HG03378 (cell line): ENCODE measurements at regions not wholly inside any gene's neighbourhood (a gene's known extent, or its start where the extent isn't known, plus 50 kb on each side); places are given as distances from the start of the nearest gene placed in this dataset.
"Not testable (repeated sequence)": the region's sequence is repeated elsewhere in the genome, so short reads cannot be mapped to it uniquely, and the experiment has no call there.

ENCODE experiments used
- ATAC-seq: cut with Tn5 transposase; IDR thresholded peaks from one replicate; pipeline ENCODE4 v1.9.1; 2021; ENCODE audit warnings: mild to moderate bottlenecking, moderate library complexity; ENCODE audit not compliant: unreplicated experiment

DNA sequence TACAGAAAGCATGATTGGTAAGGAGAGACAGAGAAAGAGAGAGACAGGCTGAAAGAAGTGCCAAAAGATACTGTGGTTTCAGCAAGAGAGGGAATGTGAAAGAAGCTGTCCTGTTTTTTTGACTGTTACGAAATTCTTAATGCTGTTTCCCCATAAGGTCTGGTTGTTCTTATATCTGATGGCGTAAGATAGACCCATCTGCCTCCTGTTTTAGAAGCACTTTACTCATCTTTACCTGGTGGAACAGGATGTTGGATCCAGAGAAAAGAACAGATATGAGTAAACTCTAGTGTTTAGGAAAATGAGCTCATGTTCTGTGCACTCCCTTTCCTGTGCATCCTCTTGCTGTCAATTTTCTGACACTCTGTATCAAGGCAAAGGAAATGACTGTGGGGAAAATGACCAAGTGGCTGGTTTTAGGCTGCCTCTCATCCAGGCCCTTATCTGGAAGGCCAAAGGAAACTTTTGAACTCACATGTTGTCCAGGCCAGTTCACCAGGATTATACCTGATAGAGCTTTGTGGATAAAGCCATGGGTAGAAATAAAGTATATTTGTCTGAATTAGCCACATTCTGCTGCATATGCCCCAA is 311.7 kb upstream of the HTR2C start:
- no peak for ATAC-seq

DNA sequence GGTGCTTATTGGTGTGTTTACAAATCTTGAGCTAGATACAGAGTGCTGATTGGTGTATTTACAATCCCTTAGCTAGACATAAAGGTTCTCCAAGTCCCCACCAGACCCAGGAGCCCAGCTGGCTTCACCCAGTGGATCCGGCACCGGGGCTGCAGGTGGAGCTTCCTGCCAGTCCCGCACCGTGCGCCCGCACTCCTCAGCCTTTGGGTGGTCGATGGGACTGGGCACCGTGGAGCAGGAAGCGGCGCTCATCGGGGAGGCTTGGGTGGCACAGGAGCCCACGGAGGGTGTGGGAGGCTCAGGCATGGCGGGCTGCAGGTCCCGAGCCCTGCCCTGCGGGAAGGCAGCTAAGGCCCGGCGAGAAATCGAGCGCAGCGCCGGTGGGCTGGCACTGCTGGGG is 313.5 kb upstream of the HTR2C start:
- ATAC-seq, result not testable (repeated sequence)

DNA sequence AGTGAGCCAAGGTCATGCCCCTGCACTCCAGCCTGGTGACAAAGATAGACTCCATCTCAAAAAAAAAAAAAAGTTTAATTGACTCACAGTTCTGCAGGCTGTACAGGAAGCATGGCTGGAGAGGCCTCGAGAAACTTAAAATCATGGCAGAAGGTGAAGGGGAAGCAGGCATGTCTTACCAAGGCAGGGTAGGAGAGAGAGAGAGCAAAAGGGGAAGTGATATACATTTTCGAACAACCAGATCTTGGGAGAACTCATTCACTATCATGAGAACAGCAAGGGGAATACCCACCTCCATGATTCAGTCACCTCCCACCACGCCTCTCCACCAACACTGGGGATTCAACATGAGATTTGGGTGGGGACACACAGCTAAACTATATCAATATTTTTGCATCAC is 315.2 kb upstream of the HTR2C start:
- no peak for ATAC-seq

DNA sequence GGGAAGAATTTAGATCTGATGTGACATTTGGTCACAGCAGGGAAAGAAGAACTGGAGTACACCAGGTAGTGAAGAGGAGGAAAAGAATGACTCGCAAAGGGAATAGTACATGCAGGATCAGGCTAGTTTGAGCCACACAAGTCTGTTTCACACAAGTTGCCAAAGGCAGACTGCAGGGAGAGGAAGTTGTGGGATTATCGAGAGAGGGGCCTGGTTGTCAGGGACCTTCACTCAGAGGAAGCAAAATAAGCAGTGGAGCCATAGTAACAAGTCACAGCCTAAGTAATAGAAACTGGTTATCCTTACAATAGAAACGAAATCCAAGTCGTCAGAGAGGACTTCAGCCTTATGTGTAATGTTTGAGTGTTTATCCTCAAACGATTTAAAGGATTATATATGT is 316.7 kb upstream of the HTR2C start:
- no peak for ATAC-seq

- no peak for ATAC-seq
Measured at GRCh38 chrX:114252186-114252585, 331.7 kb upstream of the HTR2C start.

- no peak for ATAC-seq
Measured at GRCh38 chrX:114251575-114251974, 332.3 kb upstream of the HTR2C start.

- ATAC-seq, result no peak
Measured at GRCh38 chrX:114221445-114221844, 362.4 kb upstream of the HTR2C start.

- ATAC-seq, result no peak
Measured at GRCh38 chrX:114210879-114211278, 373.0 kb upstream of the HTR2C start.

GRCh38 chrX:114201622-114202021 is 382.3 kb upstream of the HTR2C start:
- no peak for ATAC-seq

- ATAC-seq, result no peak
Measured at GRCh38 chrX:114181195-114181594, 402.7 kb upstream of the HTR2C start.

DNA sequence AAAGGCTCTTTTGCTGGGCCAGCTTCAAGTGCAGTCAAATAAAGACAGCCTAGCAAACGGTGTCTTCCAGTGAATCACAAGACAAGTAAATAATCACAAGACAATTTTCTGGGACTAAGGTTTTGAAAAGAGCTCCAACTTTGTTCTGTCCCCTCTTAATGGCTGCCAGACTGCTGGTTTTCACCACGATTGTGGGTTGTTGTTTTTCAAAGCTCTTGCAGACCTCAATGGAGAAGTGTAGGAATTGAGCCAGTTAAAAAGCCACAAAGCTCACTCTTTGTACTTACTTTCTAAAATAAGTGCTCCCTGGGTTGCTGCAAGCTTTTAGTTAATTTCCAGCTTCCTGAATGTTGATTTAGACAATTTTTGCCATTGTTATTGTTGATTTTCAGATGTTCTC is 405.8 kb upstream of the HTR2C start:
- no peak for ATAC-seq

- ATAC-seq, result not testable (repeated sequence)
Measured at GRCh38 chrX:114167276-114167675, 416.6 kb upstream of the HTR2C start.

GRCh38 chrX:114166601-114167000 is 417.3 kb upstream of the HTR2C start:
- ATAC-seq, result no peak

DNA sequence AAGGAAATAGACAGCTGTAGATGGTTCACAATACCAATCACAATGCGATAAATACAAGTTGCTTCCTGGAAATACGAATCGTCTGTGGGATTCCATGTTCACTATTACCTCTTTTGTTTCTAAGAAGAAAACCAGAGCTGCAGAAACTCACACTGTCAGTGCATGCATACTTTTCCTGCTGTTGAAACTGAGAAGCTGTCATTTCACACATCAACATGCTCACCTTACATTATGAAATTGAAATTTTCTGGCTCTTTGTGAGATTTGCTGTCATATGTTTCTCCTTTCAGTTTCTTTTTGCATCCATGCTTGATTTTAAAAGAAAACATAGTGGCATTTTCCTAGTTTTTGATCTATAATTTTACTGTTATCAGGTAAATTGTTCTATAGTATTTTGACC is 418.3 kb upstream of the HTR2C start:
- ATAC-seq, result no peak

- ATAC-seq, result no peak
Measured at GRCh38 chrX:114162068-114162735, 421.7 kb upstream of the HTR2C start.

DNA sequence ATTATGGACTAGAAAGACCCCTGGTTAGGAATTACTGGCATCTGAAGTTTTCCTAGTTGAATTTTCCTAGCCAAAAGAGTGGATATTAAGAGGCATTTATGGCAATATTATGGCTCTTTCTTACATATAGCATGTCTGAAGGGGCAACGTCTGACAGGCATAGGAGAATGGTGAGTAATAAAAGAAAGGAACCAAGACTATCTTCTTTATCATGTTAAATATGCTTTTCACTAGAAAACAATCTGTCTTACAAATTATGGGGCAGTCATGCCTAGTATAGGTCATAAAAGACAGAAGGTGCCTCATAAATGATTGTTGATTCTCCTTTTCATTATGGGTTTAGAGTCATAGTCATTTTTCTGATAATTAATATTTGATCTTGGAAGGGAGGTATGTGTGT is 431.1 kb upstream of the HTR2C start:
- no peak for ATAC-seq

DNA sequence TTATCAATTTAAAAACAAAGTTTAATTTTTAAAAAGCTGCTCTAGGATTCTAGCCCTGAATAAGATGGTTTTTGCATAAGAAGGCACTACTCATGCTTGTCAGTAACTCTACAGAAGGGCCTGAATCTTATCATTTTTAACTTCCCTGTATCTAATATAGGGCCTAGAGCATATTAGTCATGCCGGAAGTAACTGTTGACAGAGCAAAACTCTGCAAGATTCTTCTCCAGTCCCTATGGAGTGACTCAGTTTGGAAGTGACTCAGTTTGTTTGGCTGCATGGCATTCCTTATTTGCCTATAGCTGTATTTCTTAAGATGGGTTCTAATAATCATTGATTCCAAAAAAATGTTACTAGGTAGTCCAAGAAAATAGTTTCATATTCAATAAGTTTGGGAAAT is 431.8 kb upstream of the HTR2C start:
- ATAC-seq, result no peak

GRCh38 chrX:114134465-114134864 is 449.4 kb upstream of the HTR2C start:
- no peak for ATAC-seq

GRCh38 chrX:114127411-114128025 is 456.4 kb upstream of the HTR2C start:
- no peak for ATAC-seq

DNA sequence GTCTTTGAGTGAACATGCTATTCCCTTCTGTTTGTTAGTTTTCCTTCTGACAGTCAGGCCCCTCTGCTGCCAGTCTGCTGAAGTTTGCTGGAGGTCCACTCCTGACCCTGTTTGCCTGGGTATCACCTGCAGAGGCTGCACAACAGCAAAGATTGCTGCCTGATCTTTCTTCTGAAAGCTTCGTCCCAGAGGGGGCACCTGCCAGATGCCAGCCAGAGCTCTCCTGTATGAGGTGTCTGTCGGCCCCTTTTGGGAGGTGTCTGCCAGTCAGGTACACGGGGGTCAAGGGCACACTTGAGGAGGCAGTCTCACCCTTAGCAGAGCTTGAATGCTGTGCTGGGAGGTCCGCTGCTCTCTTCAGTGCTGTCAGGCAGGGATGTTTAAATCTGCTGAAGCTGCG is 456.9 kb upstream of the HTR2C start:
- ATAC-seq, result no peak

DNA sequence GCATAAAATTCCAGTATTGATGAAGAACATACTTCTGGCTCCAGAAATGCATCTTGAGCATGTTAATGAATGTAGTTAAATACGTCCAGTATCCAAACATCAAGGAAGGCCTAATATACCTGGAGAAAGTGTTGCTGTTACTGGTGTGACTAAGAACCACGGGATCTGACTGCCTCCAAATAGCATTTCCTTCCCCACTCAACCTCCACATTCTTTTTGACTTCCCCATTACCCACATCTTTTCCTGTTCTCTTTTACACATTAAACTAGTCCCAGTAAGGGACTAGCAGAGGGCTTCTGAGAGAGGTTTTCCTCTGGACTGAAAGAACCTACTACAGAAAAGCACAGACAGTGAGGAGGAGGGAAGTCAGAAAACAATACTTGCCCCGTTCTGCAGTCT is 482.8 kb upstream of the HTR2C start:
- no peak for ATAC-seq

DNA sequence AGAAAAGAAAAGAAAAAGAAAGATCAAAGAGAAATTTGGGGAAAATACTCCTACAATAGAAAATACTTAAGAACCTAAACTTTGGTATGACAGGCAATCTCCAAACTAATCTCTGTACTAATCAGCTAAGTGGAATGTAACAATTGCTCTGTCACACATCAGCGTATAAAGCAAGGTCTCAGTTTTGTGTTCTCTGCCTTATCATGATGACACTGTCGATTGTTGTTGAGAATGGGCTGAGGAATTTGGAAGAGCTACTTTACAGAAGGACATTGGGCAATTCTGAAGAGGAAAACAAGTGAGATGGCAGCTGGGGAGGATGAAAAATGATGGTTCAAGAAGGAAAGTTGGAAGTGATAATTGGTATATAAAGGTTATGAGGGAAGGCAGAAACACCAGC is 486.0 kb upstream of the HTR2C start:
- no peak for ATAC-seq

- no peak for ATAC-seq
Measured at GRCh38 chrX:114097427-114097826, 486.5 kb upstream of the HTR2C start.
